SK-N-SH (cell line): ENCODE measurements at regions not wholly inside any gene's neighbourhood (a gene's known extent, or its start where the extent isn't known, plus 50 kb on each side); places are given as distances from the start of the nearest gene placed in this dataset.

Experiments
- CTCF ChIP-seq: fragments of 200-600 bp; sonication (generic); IDR thresholded peaks from 2 replicates; pipeline ENCODE4 v1.6.1; 2017; ENCODE audit warnings: antibody characterized with exemption, mild to moderate bottlenecking, moderate library complexity
- EZH2phosphoT487 ChIP-seq: fragments of 200-600 bp; sonication (generic); IDR thresholded peaks from 2 replicates; pipeline ENCODE4 v1.6.1; 2017; ENCODE audit warnings: low read depth, mixed run types, mild to moderate bottlenecking, antibody characterized with exemption, moderate library complexity, borderline replicate concordance
- GABPA ChIP-seq: IDR thresholded peaks from 2 replicates; pipeline ENCODE4 v1.4.0; 2012; ENCODE audit warnings: low read depth, mild to moderate bottlenecking
- GATA2 ChIP-seq: sonication (generic); formaldehyde crosslinking; IDR thresholded peaks from 2 replicates; pipeline ENCODE4 v1.5.0; 2020; ENCODE audit warnings: mild to moderate bottlenecking, missing genetic modification reagents
- MAX ChIP-seq: IDR thresholded peaks from 2 replicates; pipeline ENCODE4 v1.4.0; 2012; ENCODE audit warnings: low read depth
- POLR2AphosphoS5 ChIP-seq: IDR thresholded peaks from 2 replicates; pipeline ENCODE4 v1.6.1; 2012; ENCODE audit warnings: low read depth, low read length
- REST ChIP-seq: IDR thresholded peaks from 2 replicates; pipeline ENCODE4 v1.6.1; 2012; ENCODE audit warnings: mild to moderate bottlenecking, low read depth, low read length, moderate library complexity
- RXRA ChIP-seq: IDR thresholded peaks from 2 replicates; pipeline ENCODE4 v1.4.0; 2012; ENCODE audit warnings: low read depth, mild to moderate bottlenecking, borderline replicate concordance
- TAF1 ChIP-seq: IDR thresholded peaks from 2 replicates; pipeline ENCODE4 v1.6.1; 2012; ENCODE audit warnings: low read depth, mild to moderate bottlenecking, low read length, moderate library complexity, borderline replicate concordance
- USF1 ChIP-seq: IDR thresholded peaks from 2 replicates; pipeline ENCODE4 v1.4.0; 2012; ENCODE audit warnings: low read depth, borderline replicate concordance
- USF2 ChIP-seq: fragments of 150-350 bp; IDR thresholded peaks from 2 replicates; pipeline ENCODE4 v1.6.1; 2017; ENCODE audit warnings: antibody characterized with exemption, low read length, low read depth, borderline replicate concordance
- YY1 ChIP-seq: IDR thresholded peaks from 2 replicates; pipeline ENCODE4 v1.4.0; 2012; ENCODE audit warnings: low read depth, mild to moderate bottlenecking

- TF ChIP-seq TAF1: no peak
- TF ChIP-seq POLR2AphosphoS5: no peak
- no peak for TF ChIP-seq YY1
- TF ChIP-seq REST: no peak
- TF ChIP-seq GABPA: no peak
- TF ChIP-seq CTCF: no peak
- no peak for TF ChIP-seq EZH2phosphoT487
- TF ChIP-seq GATA2 (CRISPR knock-in tag): no peak
- TF ChIP-seq RXRA: no peak
- no peak for TF ChIP-seq USF1
- no peak for TF ChIP-seq USF2
- no peak for TF ChIP-seq MAX
Observed at GRCh38 chr5:110290542-110290941, 435.9 kb downstream of the TMEM232 start.
